ENCODE measurements at regions not wholly inside any gene's neighbourhood (a gene's known extent, or its start where the extent isn't known, plus 50 kb on each side); places are given as distances from the start of the nearest gene placed in this dataset.

- TF ChIP-seq EP300 (IDR thresholded peaks at IDR 0.05), result no peak
- no peak for TF ChIP-seq CTCF (IDR thresholded peaks at IDR 0.05)
- TF ChIP-seq POLR2A (IDR thresholded peaks at IDR 0.05), result no peak
- no peak for TF ChIP-seq POLR2AphosphoS5 (IDR thresholded peaks at IDR 0.05)
These were observed 2031.7 kb downstream of the EFNA5 start for GRCh38 chr5:105639068-105639467.

All from sigmoid colon (tissue), 4 donors.